ENCODE measurements at regions not wholly inside any gene's neighbourhood (a gene's known extent, or its start where the extent isn't known, plus 50 kb on each side); places are given as distances from the start of the nearest gene placed in this dataset.

- no peaks in the 10 kb centered on the region for H3K4me1 ChIP-seq (ENCODE audit: insufficient read depth, low read length)
- POLR2A ChIA-PET (ENCODE audit: partially characterized antibody): no interaction called here
- no peak overlapping the region for H3K4me3 Mint-ChIP-seq
Observed at GRCh38 chr13:82129281-82129680, 1753.0 kb downstream of the SLITRK1 start.

GRCh38 chr13:82118589-82118988, 1763.7 kb downstream of the SLITRK1 start:
- Histone ChIP-seq H3K36me3 (ENCODE audit: insufficient read depth, low read length) (no peaks in the 10 kb centered on the region), H3K4me3 (ENCODE audit: low read length in 2 of 2) (no peak overlapping the region), H3K27ac (ENCODE audit: low read depth, low read length) (no peak overlapping the region), H3K9me3 (ENCODE audit: control insufficient read depth in 1 of 2, low read length in 2 of 2) (no peaks in the 10 kb centered on the region), H3K4me1 (ENCODE audit: insufficient read depth, low read length) (no peaks in the 10 kb centered on the region), H3K27me3 (ENCODE audit: insufficient read depth, low read length) (no peaks in the 10 kb centered on the region)
- Mint-ChIP-seq H3K27ac (no peak overlapping the region), H3K27me3 (no peaks in the 10 kb centered on the region), H3K4me3 (no peak overlapping the region), H3K36me3 (no peaks in the 10 kb centered on the region), H3K9me3 (peaks cover 0 to 10% (median 5%) of the 10 kb centered on the region in 8 donors), H3K4me1 (no peaks in the 10 kb centered on the region)
- DNase-seq: no peak
- intact Hi-C loops (cut with micrococcal nuclease): no loop called here
- CTCF ChIA-PET (ENCODE audit: partially characterized antibody): no interaction called here
- POLR2A ChIA-PET (ENCODE audit: partially characterized antibody): no interaction called here

More at GRCh38 chr13:82129281-82129680, 1753.0 kb downstream of the SLITRK1 start:
- no peaks in the 10 kb centered on the region for H3K9me3 ChIP-seq (ENCODE audit: control insufficient read depth in 1 of 2, low read length in 2 of 2)
- CTCF ChIA-PET (ENCODE audit: partially characterized antibody): no interaction called here
- peaks cover 0 to 15% (median 6%) of the 10 kb centered on the region in 8 donors for H3K9me3 Mint-ChIP-seq
- no peaks in the 10 kb centered on the region for H3K27me3 ChIP-seq (ENCODE audit: insufficient read depth, low read length)
- H3K27me3 Mint-ChIP-seq: no peaks in the 10 kb centered on the region
- no peaks in the 10 kb centered on the region for H3K36me3 ChIP-seq (ENCODE audit: insufficient read depth, low read length)
- intact Hi-C loops (cut with micrococcal nuclease): no loop called here
- H3K4me3 ChIP-seq (ENCODE audit: low read length in 2 of 2): no peak overlapping the region
- H3K36me3 Mint-ChIP-seq: no peaks in the 10 kb centered on the region
- no peak overlapping the region for H3K27ac Mint-ChIP-seq
- no peak overlapping the region for H3K27ac ChIP-seq (ENCODE audit: low read depth, low read length)
- H3K4me1 Mint-ChIP-seq: no peaks in the 10 kb centered on the region
- no peak for DNase-seq

- H3K27me3 Mint-ChIP-seq: no peaks in the 10 kb centered on the region
- no peak overlapping the region for H3K4me3 Mint-ChIP-seq
- peaks cover 0 to 10% (median 3%) of the 10 kb centered on the region in 8 donors for H3K9me3 Mint-ChIP-seq
- no peaks in the 10 kb centered on the region for H3K36me3 Mint-ChIP-seq
- intact Hi-C loops (cut with micrococcal nuclease): no loop called here
- no peak overlapping the region for H3K4me3 ChIP-seq (ENCODE audit: low read length in 2 of 2)
- no peak overlapping the region for H3K27ac Mint-ChIP-seq
- peak in 1 of 5 donors; percentile 8 for DNase-seq
- no peaks in the 10 kb centered on the region for H3K27me3 ChIP-seq (ENCODE audit: insufficient read depth, low read length)
- no peaks in the 10 kb centered on the region for H3K4me1 ChIP-seq (ENCODE audit: insufficient read depth, low read length)
- ChIA-PET POLR2A (ENCODE audit: partially characterized antibody) (no interaction called here), CTCF (ENCODE audit: partially characterized antibody) (no interaction called here)
- H3K36me3 ChIP-seq (ENCODE audit: insufficient read depth, low read length): no peaks in the 10 kb centered on the region
- no peaks in the 10 kb centered on the region for H3K9me3 ChIP-seq (ENCODE audit: control insufficient read depth in 1 of 2, low read length in 2 of 2)
- no peaks in the 10 kb centered on the region for H3K4me1 Mint-ChIP-seq
- no peak overlapping the region for H3K27ac ChIP-seq (ENCODE audit: low read depth, low read length)
Observed at GRCh38 chr13:82116422-82116989, 1765.8 kb downstream of the SLITRK1 start.

GRCh38 chr13:82115391-82115790, 1766.9 kb downstream of the SLITRK1 start:
- no peaks in the 10 kb centered on the region for H3K27me3 ChIP-seq (ENCODE audit: insufficient read depth, low read length)

DNA sequence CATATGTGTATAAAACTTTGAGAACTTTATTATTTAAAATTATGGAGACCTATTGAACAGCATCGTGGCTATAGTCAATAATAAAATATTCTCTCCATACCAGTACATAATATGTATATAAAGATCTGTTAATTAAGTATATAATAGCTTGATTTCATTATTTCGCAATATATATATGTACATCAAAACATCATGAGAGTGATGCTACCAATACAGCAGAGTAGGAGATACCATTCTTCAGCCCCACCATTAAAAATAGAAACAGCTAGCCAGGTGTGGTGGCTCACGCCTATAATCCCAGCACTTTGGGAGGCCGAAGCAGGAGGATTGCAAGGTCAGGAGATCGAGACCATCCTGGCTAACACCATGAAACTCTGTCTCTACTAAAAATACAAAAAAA, 1755.3 kb upstream of the SPRY2 start:
- no peak overlapping the region for H3K27ac ChIP-seq (ENCODE audit: low read depth, low read length)
- Mint-ChIP-seq H3K9me3 (peaks cover 0 to 14% (median 7%) of the 10 kb centered on the region in 8 donors), H3K4me3 (no peak overlapping the region), H3K4me1 (no peaks in the 10 kb centered on the region), H3K27me3 (no peaks in the 10 kb centered on the region), H3K27ac (no peak overlapping the region), H3K36me3 (no peaks in the 10 kb centered on the region)
- peaks cover 0 to 4% of the 10 kb centered on the region in 2 donors for H3K9me3 ChIP-seq (ENCODE audit: control insufficient read depth in 1 of 2, low read length in 2 of 2)
- ChIA-PET POLR2A (ENCODE audit: partially characterized antibody) (no interaction called here), CTCF (ENCODE audit: partially characterized antibody) (no interaction called here)
- no peak overlapping the region for H3K4me3 ChIP-seq (ENCODE audit: low read length in 2 of 2)
- H3K4me1 ChIP-seq (ENCODE audit: insufficient read depth, low read length): no peaks in the 10 kb centered on the region
- no peaks in the 10 kb centered on the region for H3K36me3 ChIP-seq (ENCODE audit: insufficient read depth, low read length)
- DNase-seq: no peak
- H3K27me3 ChIP-seq (ENCODE audit: insufficient read depth, low read length): no peaks in the 10 kb centered on the region
- intact Hi-C loops (cut with micrococcal nuclease): no loop called here

More at GRCh38 chr13:82115391-82115790, 1766.9 kb downstream of the SLITRK1 start:
- no peak for DNase-seq
- H3K4me1 ChIP-seq (ENCODE audit: insufficient read depth, low read length): no peaks in the 10 kb centered on the region
- no peak overlapping the region for H3K4me3 ChIP-seq (ENCODE audit: low read length in 2 of 2)
- H3K9me3 ChIP-seq (ENCODE audit: control insufficient read depth in 1 of 2, low read length in 2 of 2): no peaks in the 10 kb centered on the region
- ChIA-PET CTCF (ENCODE audit: partially characterized antibody) (no interaction called here), POLR2A (ENCODE audit: partially characterized antibody) (no interaction called here)
- no peaks in the 10 kb centered on the region for H3K36me3 Mint-ChIP-seq
- H3K27ac ChIP-seq (ENCODE audit: low read depth, low read length): no peak overlapping the region
- intact Hi-C loops (cut with micrococcal nuclease): no loop called here
- H3K27ac Mint-ChIP-seq: no peak overlapping the region
- H3K4me3 Mint-ChIP-seq: no peak overlapping the region
- H3K9me3 Mint-ChIP-seq: peaks cover 0 to 11% (median 6%) of the 10 kb centered on the region in 8 donors
- no peaks in the 10 kb centered on the region for H3K27me3 Mint-ChIP-seq
- H3K4me1 Mint-ChIP-seq: no peaks in the 10 kb centered on the region
- H3K36me3 ChIP-seq (ENCODE audit: insufficient read depth, low read length): no peaks in the 10 kb centered on the region

DNA sequence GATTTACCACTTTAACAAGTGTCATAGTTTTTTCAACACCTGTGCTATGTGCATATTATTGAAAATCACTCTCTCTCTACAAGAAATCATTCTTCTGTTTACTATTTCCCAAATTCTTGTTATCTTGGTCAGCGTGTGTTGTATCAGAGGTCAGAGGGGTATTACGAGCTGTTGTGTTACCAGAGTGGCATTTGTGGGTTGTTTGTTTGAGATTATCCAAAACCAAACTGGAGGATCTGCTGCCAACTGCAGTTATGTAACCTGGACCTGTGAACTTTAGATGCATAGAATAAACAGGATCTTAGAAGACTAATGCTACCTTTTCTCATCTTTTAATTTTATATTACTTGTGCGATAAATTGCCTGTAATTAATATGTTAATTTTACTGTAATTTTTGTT, 1751.4 kb upstream of the SPRY2 start:
- Histone ChIP-seq H3K4me3 (ENCODE audit: low read length in 2 of 2) (no peak overlapping the region), H3K4me1 (ENCODE audit: insufficient read depth, low read length) (no peaks in the 10 kb centered on the region), H3K9me3 (ENCODE audit: control insufficient read depth in 1 of 2, low read length in 2 of 2) (peaks cover 0 to 1% of the 10 kb centered on the region in 2 donors), H3K36me3 (ENCODE audit: insufficient read depth, low read length) (no peaks in the 10 kb centered on the region), H3K27me3 (ENCODE audit: insufficient read depth, low read length) (no peaks in the 10 kb centered on the region), H3K27ac (ENCODE audit: low read depth, low read length) (no peak overlapping the region)
- no peak for DNase-seq
- ChIA-PET POLR2A (ENCODE audit: partially characterized antibody) (no interaction called here), CTCF (ENCODE audit: partially characterized antibody) (no interaction called here)
- Mint-ChIP-seq H3K4me1 (no peaks in the 10 kb centered on the region), H3K4me3 (no peak overlapping the region), H3K27me3 (no peaks in the 10 kb centered on the region), H3K27ac (no peak overlapping the region), H3K36me3 (no peaks in the 10 kb centered on the region), H3K9me3 (peaks cover 0 to 17% (median 7%) of the 10 kb centered on the region in 8 donors)
- intact Hi-C loops (cut with micrococcal nuclease): no loop called here

GRCh38 chr13:82088781-82089180, 1747.9 kb upstream of the SPRY2 start:
- POLR2A ChIA-PET (ENCODE audit: partially characterized antibody): no interaction called here
- no peak for DNase-seq
- Histone ChIP-seq H3K4me1 (ENCODE audit: insufficient read depth, low read length) (no peaks in the 10 kb centered on the region), H3K36me3 (ENCODE audit: insufficient read depth, low read length) (no peaks in the 10 kb centered on the region), H3K27me3 (ENCODE audit: insufficient read depth, low read length) (no peaks in the 10 kb centered on the region), H3K9me3 (ENCODE audit: control insufficient read depth in 1 of 2, low read length in 2 of 2) (no peaks in the 10 kb centered on the region), H3K27ac (ENCODE audit: low read depth, low read length) (no peak overlapping the region), H3K4me3 (ENCODE audit: low read length in 2 of 2) (no peak overlapping the region)
- no peaks in the 10 kb centered on the region for H3K27me3 Mint-ChIP-seq
- H3K4me3 Mint-ChIP-seq: no peak overlapping the region
- no peak overlapping the region for H3K27ac Mint-ChIP-seq
- intact Hi-C loops (cut with micrococcal nuclease): no loop called here
- no peaks in the 10 kb centered on the region for H3K4me1 Mint-ChIP-seq
- no peaks in the 10 kb centered on the region for H3K36me3 Mint-ChIP-seq
- CTCF ChIA-PET (ENCODE audit: partially characterized antibody): no interaction called here
- H3K9me3 Mint-ChIP-seq: peaks cover 0 to 16% (median 3%) of the 10 kb centered on the region in 8 donors

GRCh38 chr13:82076496-82076895, 1735.6 kb upstream of the SPRY2 start:
- H3K27me3 ChIP-seq (ENCODE audit: insufficient read depth, low read length): no peaks in the 10 kb centered on the region
- no peak overlapping the region for H3K27ac ChIP-seq (ENCODE audit: low read depth, low read length)
- Mint-ChIP-seq H3K4me3 (no peak overlapping the region), H3K27ac (no peak overlapping the region), H3K36me3 (no peaks in the 10 kb centered on the region), H3K27me3 (no peaks in the 10 kb centered on the region), H3K4me1 (no peaks in the 10 kb centered on the region), H3K9me3 (peaks cover 0 to 7% (median 3%) of the 10 kb centered on the region in 8 donors)
- no peaks in the 10 kb centered on the region for H3K9me3 ChIP-seq (ENCODE audit: control insufficient read depth in 1 of 2, low read length in 2 of 2)
- DNase-seq: no peak
- POLR2A ChIA-PET (ENCODE audit: partially characterized antibody): no interaction called here
- no peaks in the 10 kb centered on the region for H3K4me1 ChIP-seq (ENCODE audit: insufficient read depth, low read length)
- CTCF ChIA-PET (ENCODE audit: partially characterized antibody): no interaction called here
- intact Hi-C loops (cut with micrococcal nuclease): no loop called here
- H3K4me3 ChIP-seq (ENCODE audit: low read length in 2 of 2): no peak overlapping the region
- H3K36me3 ChIP-seq (ENCODE audit: insufficient read depth, low read length): no peaks in the 10 kb centered on the region

All from CD4-positive, alpha-beta memory T cell (primary cell).